Spleen (tissue), 11 donors: ENCODE measurements at regions not wholly inside any gene's neighbourhood (a gene's known extent, or its start where the extent isn't known, plus 50 kb on each side); places are given as distances from the start of the nearest gene placed in this dataset.

Source experiments
- DNase-seq: peaks from one replicate; pipeline ENCODE4 v3.0.0-alpha.2; 2020
- H3K27ac ChIP-seq, 8 donors: fragments of 200-600 bp; sonication (generic) in 7 of 8; 1 replicate in 4 of 8; 2 replicates in 4 of 8; pipeline versions ENCODE4 v1.5.0 to v1.8.0; 2016 to 2021; ENCODE audit warnings: inconsistent platforms in 4 of 8, mild to moderate bottlenecking in 4 of 8, moderate library complexity in 1 of 8
- H3K27me3 ChIP-seq, 7 donors: fragments of 200-600 bp; sonication (generic) in 6 of 7; replicated peaks in 1 of 7; 1 replicate in 4 of 7; 2 replicates in 3 of 7; pipeline versions ENCODE4 v1.5.0 to v1.8.0; 2016 to 2021; ENCODE audit warnings: inconsistent platforms in 3 of 7, mild to moderate bottlenecking in 1 of 7
- H3K36me3 ChIP-seq, 6 donors: fragments of 200-600 bp; sonication (generic) in 5 of 6; 1 replicate in 4 of 6; 2 replicates in 2 of 6; pipeline versions ENCODE4 v1.5.0 to v1.8.0; 2016 to 2021; ENCODE audit warnings: inconsistent platforms in 2 of 6
- H3K4me1 ChIP-seq, 6 donors: fragments of 200-600 bp; sonication (generic) in 5 of 6; 1 replicate in 3 of 6; 2 replicates in 3 of 6; pipeline versions ENCODE4 v1.5.0 to v1.8.0; 2016 to 2021; ENCODE audit warnings: inconsistent platforms in 3 of 6
- H3K4me3 ChIP-seq, 8 donors: fragments of 200-600 bp; sonication (generic) in 7 of 8; 1 replicate in 4 of 8; 2 replicates in 4 of 8; pipeline versions ENCODE4 v1.5.0 to v1.8.0; 2016 to 2021; ENCODE audit warnings: inconsistent platforms in 4 of 8, mild to moderate bottlenecking in 4 of 8, moderate library complexity in 2 of 8
- H3K9me3 ChIP-seq, 8 donors: fragments of 200-600 bp; sonication (generic) in 7 of 8; 1 replicate in 4 of 8; 2 replicates in 4 of 8; pipeline versions ENCODE4 v1.5.0 to v1.8.0; 2016 to 2021; ENCODE audit warnings: inconsistent platforms in 4 of 8
- CTCF ChIP-seq, 11 experiments: fragments of 200-600 bp in 7 of 11; fragments of 450-650 bp in 4 of 11; sonication (generic) in 4 of 11; IDR thresholded peaks in 8 of 11; conservative IDR thresholded peaks in 3 of 11; 1 replicate in 7 of 11; 2 replicates in 4 of 11; pipeline versions ENCODE4 v1.4.0 to v1.8.0; 2016 to 2021; ENCODE audit warnings: antibody characterized with exemption in 11 of 11, inconsistent platforms in 4 of 11, mild to moderate bottlenecking in 1 of 11
- POLR2A ChIP-seq, 3 donors: fragments of 450-650 bp; IDR thresholded peaks; one replicate each; pipeline ENCODE4 v1.5.1; 2017; ENCODE audit warnings: antibody characterized with exemption in 3 of 3, mild to moderate bottlenecking in 1 of 3
- POLR2AphosphoS5 ChIP-seq, 3 donors: sonication (generic); formaldehyde crosslinking; IDR thresholded peaks; one replicate each; pipeline ENCODE4 v1.5.1; 2017; ENCODE audit warnings: antibody characterized with exemption in 3 of 3
- WGBS, 5 donors: extraction: QIAGEN DNeasy Blood & Tissue Kit in 3 of 5; methylation state at CpG; one replicate each; pipeline versions ENCODE4 v1.1.5 to v1.1.7; 2013 to 2018; 5-methylcytosine and 5-hydroxymethylcytosine counted together
- intact Hi-C: fragments of 100-400 bp; cut with DNase I; formaldehyde crosslinking; loops from one replicate; pipeline ENCODE4 v1.15.0; 2023; ENCODE audit warnings: low total_unique reads
- donor health status: healthy with polysubstance abuse.
- donor health status: DM: no; HTN: no; CAD: no; lungs with moderate emphysema.
- donor health status: DM: no; HTN: no; CAD: no.
- donor health status: Bipolar disorder and iron deficiency.
- donor health status: healthy.
- donor health status: DM: no; HTN: no; CAD: no.
- donor health status: DM: yes; HTN: yes; CAD: no.

GRCh38 chr14:101206556-101206955 is 303.0 kb upstream of the RTL1 start:
- no peak for TF ChIP-seq POLR2A (IDR thresholded peaks at IDR 0.05)
- no peak for TF ChIP-seq CTCF (IDR thresholded peaks at IDR 0.05 in 8 of 11, conservative IDR thresholded peaks at IDR 0.05 in 3 of 11)
- TF ChIP-seq POLR2AphosphoS5 (IDR thresholded peaks at IDR 0.05) = no peak
- intact Hi-C loops = no loop called here
- DNase-seq = no peak
- H3K27me3 ChIP-seq = no peaks in the 10 kb centered on the region
- H3K27ac ChIP-seq = no peak overlapping the region
- 85 to 92% (median 89%) methylated on average over 3 of the region's 3 CpGs for WGBS, 5 donors
- no peaks in the 10 kb centered on the region for H3K36me3 ChIP-seq
- no peaks in the 10 kb centered on the region for H3K4me1 ChIP-seq
- peaks cover 11 to 91% (median 75%) of the 10 kb centered on the region in 8 donors for H3K9me3 ChIP-seq
- H3K4me3 ChIP-seq = no peak overlapping the region

- H3K4me1 ChIP-seq = no peaks in the 10 kb centered on the region
These were observed 303.5 kb upstream of the RTL1 start for GRCh38 chr14:101207041-101207440.

GRCh38 chr14:101207897-101208296 is 304.4 kb upstream of the RTL1 start:
- H3K4me3 ChIP-seq = no peak overlapping the region
- no peak overlapping the region for H3K27ac ChIP-seq
- TF ChIP-seq CTCF (IDR thresholded peaks at IDR 0.05 in 8 of 11, conservative IDR thresholded peaks at IDR 0.05 in 3 of 11) = no peak
- TF ChIP-seq POLR2AphosphoS5 (IDR thresholded peaks at IDR 0.05) = no peak
- TF ChIP-seq POLR2A (IDR thresholded peaks at IDR 0.05) = no peak
- WGBS, 5 donors = 34 to 67% (median 60%) methylated on average over 1 of the region's 1 CpG
- no peaks in the 10 kb centered on the region for H3K27me3 ChIP-seq
- no peaks in the 10 kb centered on the region for H3K4me1 ChIP-seq
- no peak for DNase-seq
- intact Hi-C loops = no loop called here
- no peaks in the 10 kb centered on the region for H3K36me3 ChIP-seq
- H3K9me3 ChIP-seq = peaks cover 11 to 100% (median 84%) of the 10 kb centered on the region in 8 donors

More at GRCh38 chr14:101207041-101207440, 303.5 kb upstream of the RTL1 start:
- no peak for DNase-seq
- no peaks in the 10 kb centered on the region for H3K36me3 ChIP-seq
- H3K27me3 ChIP-seq = no peaks in the 10 kb centered on the region
- peaks cover 11 to 96% (median 80%) of the 10 kb centered on the region in 8 donors for H3K9me3 ChIP-seq
- 92 to 100% (median 98%) methylated on average over 2 of the region's 2 CpGs for WGBS, 5 donors
- no peak overlapping the region for H3K27ac ChIP-seq
- TF ChIP-seq POLR2AphosphoS5 (IDR thresholded peaks at IDR 0.05) (no peak), CTCF (IDR thresholded peaks at IDR 0.05 in 8 of 11, conservative IDR thresholded peaks at IDR 0.05 in 3 of 11) (no peak), POLR2A (IDR thresholded peaks at IDR 0.05) (no peak)
- intact Hi-C loops = no loop called here
- no peak overlapping the region for H3K4me3 ChIP-seq

- TF ChIP-seq CTCF (IDR thresholded peaks at IDR 0.05 in 8 of 11, conservative IDR thresholded peaks at IDR 0.05 in 3 of 11) (no peak), POLR2AphosphoS5 (IDR thresholded peaks at IDR 0.05) (no peak), POLR2A (IDR thresholded peaks at IDR 0.05) (no peak)
- no peaks in the 10 kb centered on the region for H3K4me1 ChIP-seq
- intact Hi-C loops = no loop called here
- H3K4me3 ChIP-seq = no peak overlapping the region
- peaks cover 11 to 100% (median 91%) of the 10 kb centered on the region in 8 donors for H3K9me3 ChIP-seq
- no peaks in the 10 kb centered on the region for H3K27me3 ChIP-seq
- no peaks in the 10 kb centered on the region for H3K36me3 ChIP-seq
- 75 to 90% (median 87%) methylated on average over 2 of the region's 2 CpGs for WGBS, 5 donors
- no peak for DNase-seq
- no peak overlapping the region for H3K27ac ChIP-seq
These were observed 306.1 kb upstream of the RTL1 start for GRCh38 chr14:101209594-101209993.
